Naive thymus-derived CD4-positive, alpha-beta T cell (primary cell): ENCODE measurements at regions not wholly inside any gene's neighbourhood (a gene's known extent, or its start where the extent isn't known, plus 50 kb on each side); places are given as distances from the start of the nearest gene placed in this dataset.
A peak's percentile ranks its signal among the peaks of the same experiment; 100 is the strongest.
"Not testable (repeated sequence)": the region's sequence is repeated elsewhere in the genome, so short reads cannot be mapped to it uniquely, and the experiment has no call there.

Experiments used
- ATAC-seq: fragments of 150-1000 bp; cut with Tn5 transposase; 2 replicates; pipeline ENCODE4 v1.10.0; 2021; ENCODE audit warnings: mild to moderate bottlenecking, moderate library complexity
- CTCF ChIA-PET: fragments of 350-600 bp; sonication (Branson Sonifier 250); formaldehyde crosslinking; loops from one replicate; lab custom pipeline; 2021; ENCODE audit warnings: antibody characterized with exemption; lab: Charles Lee
- POLR2A ChIA-PET: fragments of 350-600 bp; sonication (Branson Sonifier 250); formaldehyde crosslinking; loops from one replicate; lab custom pipeline; 2021; ENCODE audit warnings: antibody characterized with exemption, inconsistent platforms; lab: Charles Lee
- DNase-seq, 9 donors: peaks; one replicate each; pipeline versions ENCODE4 v3.0.0 to v3.0.0-alpha.2; 2020 to 2022; ENCODE audit warnings: mixed read lengths in 1 of 9
- H3K27ac ChIP-seq: one replicate; pipeline ENCODE4 v1.7.0; 2013; ENCODE audit warnings: mild to moderate bottlenecking, low read depth, low read length, moderate library complexity
- H3K27me3 ChIP-seq, 2 donors: one replicate each; pipeline ENCODE4 v1.7.0; 2013; ENCODE audit warnings: low read length in 2 of 2, mild to moderate bottlenecking in 2 of 2, moderate library complexity in 2 of 2; ENCODE audit not compliant: control insufficient read depth in 2 of 2, insufficient read depth in 2 of 2
- H3K36me3 ChIP-seq, 3 experiments: 1 replicate in 2 of 3; 2 replicates in 1 of 3; pipeline ENCODE4 v1.7.0; 2013; ENCODE audit warnings: low read length in 3 of 3, mild to moderate bottlenecking in 3 of 3, moderate library complexity in 1 of 3; ENCODE audit not compliant: insufficient read depth in 3 of 3, control insufficient read depth in 2 of 3
- H3K4me1 ChIP-seq, 2 donors: one replicate each; pipeline ENCODE4 v1.7.0; 2013; ENCODE audit warnings: low read length in 2 of 2, mild to moderate bottlenecking in 2 of 2, moderate library complexity in 1 of 2; ENCODE audit not compliant: control insufficient read depth in 2 of 2, insufficient read depth in 2 of 2
- H3K4me3 ChIP-seq: 2 replicates; pipeline ENCODE4 v1.7.0; 2013; ENCODE audit warnings: mild to moderate bottlenecking, low read length
- H3K9me3 ChIP-seq, 3 experiments: 1 replicate in 2 of 3; 2 replicates in 1 of 3; pipeline ENCODE4 v1.7.0; 2013; ENCODE audit warnings: low read length in 3 of 3; ENCODE audit not compliant: control insufficient read depth in 2 of 3
- H3K27ac Mint-ChIP-seq, 9 donors: one replicate each; pipeline ENCODE4 v1.8.0; 2020 to 2022; ENCODE audit warnings: mixed read lengths in 9 of 9, mild to moderate bottlenecking in 8 of 9, moderate library complexity in 5 of 9, inconsistent platforms in 2 of 9
- H3K27me3 Mint-ChIP-seq, 5 donors: one replicate each; pipeline ENCODE4 v1.8.0; 2021 to 2022; ENCODE audit warnings: mixed read lengths in 5 of 5, mild to moderate bottlenecking in 1 of 5
- H3K36me3 Mint-ChIP-seq, 5 donors: one replicate each; pipeline ENCODE4 v1.8.0; 2020 to 2022; ENCODE audit warnings: mixed read lengths in 5 of 5, mild to moderate bottlenecking in 3 of 5, inconsistent platforms in 1 of 5
- H3K4me1 Mint-ChIP-seq, 7 donors: one replicate each; pipeline ENCODE4 v1.8.0; 2020 to 2022; ENCODE audit warnings: mixed read lengths in 7 of 7, mild to moderate bottlenecking in 3 of 7, inconsistent platforms in 1 of 7
- H3K4me3 Mint-ChIP-seq, 10 donors: one replicate each; pipeline ENCODE4 v1.8.0; 2020 to 2022; ENCODE audit warnings: mild to moderate bottlenecking in 10 of 10, mixed read lengths in 10 of 10, moderate library complexity in 6 of 10, inconsistent platforms in 2 of 10
- H3K9me3 Mint-ChIP-seq, 11 donors: one replicate each; pipeline ENCODE4 v1.8.0; 2020 to 2022; ENCODE audit warnings: mixed read lengths in 11 of 11, mild to moderate bottlenecking in 4 of 11, inconsistent platforms in 1 of 11, moderate library complexity in 1 of 11
- intact Hi-C, 2 donors: fragments of 100-400 bp; cut with micrococcal nuclease; formaldehyde crosslinking; loops; one replicate each; pipeline ENCODE4 v1.15.1; 2023

DNA sequence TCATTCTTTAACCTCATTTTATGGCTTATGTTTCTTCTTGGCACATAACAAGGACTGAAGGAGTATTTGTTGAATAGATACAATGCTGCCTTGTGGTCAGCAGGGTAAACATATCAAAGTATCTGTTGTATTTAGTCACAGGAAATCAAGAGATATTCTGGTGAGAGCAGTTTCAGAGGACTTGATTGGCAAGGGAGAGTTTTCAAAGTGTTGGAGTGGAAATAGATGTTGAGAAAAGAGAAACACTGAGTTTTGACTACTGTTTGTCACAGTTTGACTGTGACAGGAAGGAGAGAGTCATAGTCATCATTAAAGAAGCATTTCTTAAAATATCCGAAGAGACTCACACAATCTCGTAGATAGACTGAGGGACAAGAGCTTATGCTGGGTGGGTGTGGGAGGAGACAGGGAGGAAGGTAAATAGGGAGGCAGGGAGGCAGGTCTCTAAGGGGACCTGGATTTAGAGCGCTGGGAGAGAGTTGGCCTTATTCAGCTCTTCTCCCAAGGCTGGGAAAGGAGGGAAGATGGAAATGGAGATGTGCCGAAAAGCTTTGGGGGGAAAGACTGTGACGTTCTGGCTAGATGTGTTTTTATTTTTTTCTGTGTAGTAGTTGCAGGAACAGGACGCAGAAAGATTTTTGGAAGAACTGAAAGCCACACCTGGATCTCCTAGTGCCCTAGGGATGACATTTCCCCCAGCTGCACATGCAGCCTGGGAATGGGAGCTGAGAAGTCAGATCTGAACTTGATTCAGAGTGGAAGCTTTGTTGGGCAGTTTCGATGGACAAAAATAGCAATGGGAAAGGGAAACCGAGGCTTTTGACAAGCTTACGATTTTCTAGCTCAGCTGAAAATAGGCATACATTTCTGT is 65.0 kb upstream of the IFNGR1 start:
- ChIA-PET CTCF (no interaction called here), POLR2A (no interaction called here)
- Histone ChIP-seq H3K4me1 (no peaks in the 10 kb centered on the region), H3K36me3 (no peaks in the 10 kb centered on the region), H3K27me3 (no peaks in the 10 kb centered on the region), H3K27ac (no peak overlapping the region), H3K9me3 (no peaks in the 10 kb centered on the region), H3K4me3 (no peak overlapping the region)
- Mint-ChIP-seq H3K36me3 (peaks cover 0 to 3% (median 0%) of the 10 kb centered on the region in 5 donors), H3K27me3 (peaks cover 8 to 40% (median 29%) of the 10 kb centered on the region in 5 donors), H3K4me1 (peaks cover 0 to 6% (median 0%) of the 10 kb centered on the region in 7 donors), H3K27ac (no peak overlapping the region), H3K4me3 (no peak overlapping the region), H3K9me3 (peaks cover 0 to 4% (median 0%) of the 10 kb centered on the region in 11 donors)
- intact Hi-C loops: no loop called here
- ATAC-seq: no peak
- DNase-seq: no peak

DNA sequence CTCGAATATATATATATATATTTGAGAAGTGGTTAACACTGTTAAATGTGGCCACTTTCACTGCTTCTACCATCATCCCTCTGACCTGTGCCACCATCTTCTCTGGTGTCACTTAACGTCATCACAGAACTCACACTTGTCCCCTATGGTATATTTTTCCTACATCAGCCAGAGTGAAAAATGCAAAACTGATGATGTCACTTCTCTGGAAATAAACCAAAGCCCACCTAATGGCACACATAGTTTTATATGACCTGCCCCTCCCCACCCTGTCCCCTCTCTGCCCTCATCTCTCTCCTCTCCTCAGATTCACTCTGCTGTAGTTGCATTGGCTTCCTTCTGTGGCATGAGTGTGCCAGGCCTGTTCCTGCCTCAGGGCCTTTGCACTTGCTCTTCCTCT is 63.9 kb upstream of the IFNGR1 start:
- Mint-ChIP-seq H3K4me1 (peaks cover 0 to 6% (median 0%) of the 10 kb centered on the region in 7 donors), H3K27me3 (peaks cover 5 to 42% (median 28%) of the 10 kb centered on the region in 5 donors), H3K36me3 (peaks cover 0 to 3% (median 0%) of the 10 kb centered on the region in 5 donors), H3K9me3 (peaks cover 0 to 4% (median 0%) of the 10 kb centered on the region in 11 donors), H3K27ac (no peak overlapping the region), H3K4me3 (no peak overlapping the region)
- ChIA-PET CTCF (no interaction called here), POLR2A (no interaction called here)
- no peaks in the 10 kb centered on the region for H3K9me3 ChIP-seq
- H3K27ac ChIP-seq: no peak overlapping the region
- intact Hi-C loops: no loop called here
- H3K27me3 ChIP-seq: no peaks in the 10 kb centered on the region
- DNase-seq (no peak), ATAC-seq (no peak)
- no peaks in the 10 kb centered on the region for H3K36me3 ChIP-seq
- no peaks in the 10 kb centered on the region for H3K4me1 ChIP-seq
- H3K4me3 ChIP-seq: no peak overlapping the region

DNA sequence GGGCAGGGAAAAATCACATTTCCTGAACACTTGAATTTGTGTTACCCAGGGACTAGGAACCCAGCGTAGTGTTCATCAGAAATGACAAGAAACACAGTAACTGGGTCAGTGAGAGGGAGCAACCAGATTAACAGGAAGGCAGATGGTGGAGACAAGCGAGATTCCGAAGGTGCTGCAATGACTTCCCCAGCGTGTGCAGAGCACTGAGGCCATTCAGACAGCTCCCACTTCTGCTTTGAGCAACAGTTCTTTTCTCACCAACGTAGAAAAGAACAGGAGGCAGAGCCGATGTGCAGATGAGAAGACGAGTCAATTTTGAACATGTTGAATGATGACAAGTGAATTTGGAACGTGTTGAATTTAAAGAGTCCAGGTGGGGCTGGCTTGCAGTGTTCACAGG is 63.1 kb upstream of the IFNGR1 start:
- Histone ChIP-seq H3K4me3 (no peak overlapping the region), H3K4me1 (no peaks in the 10 kb centered on the region), H3K27ac (no peak overlapping the region), H3K9me3 (no peaks in the 10 kb centered on the region), H3K27me3 (no peaks in the 10 kb centered on the region), H3K36me3 (no peaks in the 10 kb centered on the region)
- peaks cover 0 to 6% (median 0%) of the 10 kb centered on the region in 7 donors for H3K4me1 Mint-ChIP-seq
- H3K36me3 Mint-ChIP-seq: peaks cover 0 to 1% (median 0%) of the 10 kb centered on the region in 5 donors
- ChIA-PET CTCF (no interaction called here), POLR2A (no interaction called here)
- DNase-seq (no peak), ATAC-seq (peak; percentile 59)
- H3K9me3 Mint-ChIP-seq: peaks cover 0 to 2% (median 0%) of the 10 kb centered on the region in 11 donors
- intact Hi-C loops: no loop called here
- peaks cover 5 to 47% (median 28%) of the 10 kb centered on the region in 5 donors for H3K27me3 Mint-ChIP-seq
- H3K4me3 Mint-ChIP-seq: no peak overlapping the region
- H3K27ac Mint-ChIP-seq: peak overlapping the region in 1 of 9 donors; percentile 10

DNA sequence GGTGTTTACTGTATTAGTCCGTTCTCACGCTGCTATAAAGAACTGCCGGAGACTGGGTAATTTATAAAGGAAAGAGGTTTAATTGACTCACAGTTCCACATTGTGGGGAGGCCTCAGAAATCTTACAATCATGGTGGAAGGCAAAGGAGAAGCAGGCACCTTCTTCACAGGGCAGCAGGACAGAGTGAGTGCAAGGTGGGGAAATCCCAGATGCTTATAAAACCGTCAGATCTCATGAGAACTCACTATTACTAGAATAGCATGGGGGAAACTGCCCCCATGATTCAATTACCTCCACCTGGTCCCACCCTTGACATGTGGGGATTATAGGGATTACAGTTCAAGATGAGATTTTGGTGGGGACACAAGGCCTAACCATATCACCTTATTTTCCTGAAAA is 60.1 kb upstream of the IFNGR1 start:
- H3K4me3 ChIP-seq, POLR2A ChIA-PET, DNase-seq, H3K27ac ChIP-seq, H3K27ac Mint-ChIP-seq, H3K36me3 Mint-ChIP-seq, ATAC-seq, H3K4me1 Mint-ChIP-seq, H3K9me3 ChIP-seq, H3K4me3 Mint-ChIP-seq, H3K27me3 ChIP-seq, CTCF ChIA-PET, H3K4me1 ChIP-seq, H3K9me3 Mint-ChIP-seq, H3K36me3 ChIP-seq: not testable (repeated sequence)
- H3K27me3 Mint-ChIP-seq: peaks cover 5 to 56% (median 26%) of the 10 kb centered on the region in 5 donors
- intact Hi-C loops: loop anchor here in 1 of 2 donors (10.0 kb wide), 2 partner anchors 216 to 726 kb away; partner anchors contain the start of gene OLIG3

DNA sequence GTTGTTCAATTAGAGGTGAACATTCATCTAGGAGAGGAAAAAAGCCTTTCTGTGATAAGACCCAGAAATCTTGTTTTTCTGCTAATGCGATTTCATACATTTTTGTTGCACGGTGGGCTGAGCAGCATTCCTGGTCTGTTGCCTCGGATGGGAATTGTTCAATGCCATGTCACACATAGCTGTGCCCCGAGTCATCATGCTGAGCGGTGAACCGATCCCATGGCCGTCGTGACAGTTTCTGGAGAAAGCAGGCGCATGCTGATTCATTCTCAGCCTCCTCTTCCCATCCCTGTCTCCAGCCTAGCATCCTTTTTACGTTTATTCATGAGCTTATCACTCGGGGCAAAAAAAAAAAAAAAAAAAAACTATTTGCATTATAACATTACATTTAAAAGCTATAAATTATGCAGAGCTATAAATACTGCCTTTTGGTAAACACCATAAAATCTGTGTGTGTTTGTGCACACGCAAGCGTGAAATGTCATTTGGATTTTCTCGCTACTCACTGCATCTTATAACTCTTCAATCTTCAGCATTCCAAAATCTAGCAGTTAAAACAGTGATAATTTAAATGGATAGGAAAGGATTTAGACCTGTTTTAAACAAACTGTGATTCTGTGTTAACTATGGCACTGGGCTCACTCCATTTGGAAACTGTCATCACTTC is 58.9 kb upstream of the IFNGR1 start:
- Mint-ChIP-seq H3K9me3 (no peaks in the 10 kb centered on the region), H3K27me3 (peaks cover 5 to 53% (median 16%) of the 10 kb centered on the region in 5 donors), H3K4me3 (no peak overlapping the region), H3K36me3 (no peaks in the 10 kb centered on the region), H3K4me1 (peaks cover 0 to 2% (median 0%) of the 10 kb centered on the region in 7 donors), H3K27ac (no peak overlapping the region)
- CTCF ChIA-PET: interaction anchor here (0.6 kb wide), 3 partner anchors 20 to 1724 kb away, joined by 3 to 4 read pairs (median 3); no protein-coding TSS in a partner anchor
- no peak overlapping the region for H3K27ac ChIP-seq
- no peaks in the 10 kb centered on the region for H3K9me3 ChIP-seq
- no peaks in the 10 kb centered on the region for H3K27me3 ChIP-seq
- intact Hi-C loops: loop anchor here in 1 of 2 donors (10.0 kb wide), 2 partner anchors 217 to 727 kb away; partner anchors contain the start of gene OLIG3
- POLR2A ChIA-PET: no interaction called here
- H3K36me3 ChIP-seq: no peaks in the 10 kb centered on the region
- ATAC-seq (no peak), DNase-seq (no peak)
- H3K4me3 ChIP-seq: no peak overlapping the region
- H3K4me1 ChIP-seq: no peaks in the 10 kb centered on the region

DNA sequence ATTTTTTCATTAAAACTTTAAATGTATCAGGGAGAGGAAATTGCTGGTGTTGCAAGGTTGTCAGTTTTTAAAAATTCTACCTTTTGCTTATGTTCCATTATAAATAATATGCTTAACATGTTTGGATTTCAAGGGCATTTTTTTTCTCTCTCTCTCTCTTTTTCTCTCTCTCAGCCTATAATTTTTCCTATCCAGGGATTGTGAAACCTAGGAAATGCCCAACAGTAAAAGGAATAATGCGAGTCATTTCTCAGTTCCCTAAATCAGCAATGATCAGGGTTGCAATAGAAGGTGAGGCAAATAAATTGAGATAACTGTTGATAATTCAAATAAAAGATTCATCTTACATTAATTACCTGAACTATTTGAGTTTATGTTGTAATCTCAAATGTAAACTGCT is 53.2 kb upstream of the IFNGR1 start:
- CTCF ChIA-PET: interaction anchor here (1.0 to 1.4 kb wide), 5 partner anchors 12 to 369 kb away, joined by 3 to 6 read pairs (median 4); no protein-coding TSS in a partner anchor
- ATAC-seq: no peak

More for the DNA sequence above, 53.2 kb upstream of the IFNGR1 start:
- Mint-ChIP-seq H3K27me3 (peaks cover 0 to 40% (median 6%) of the 10 kb centered on the region in 5 donors), H3K4me1 (peaks cover 0 to 7% (median 0%) of the 10 kb centered on the region in 7 donors), H3K27ac (no peak overlapping the region), H3K4me3 (no peak overlapping the region), H3K9me3 (no peaks in the 10 kb centered on the region), H3K36me3 (no peaks in the 10 kb centered on the region)
- Histone ChIP-seq H3K27ac (no peak overlapping the region), H3K9me3 (no peaks in the 10 kb centered on the region), H3K4me3 (no peak overlapping the region), H3K36me3 (no peaks in the 10 kb centered on the region), H3K27me3 (no peaks in the 10 kb centered on the region), H3K4me1 (peaks cover 0 to 16% of the 10 kb centered on the region in 2 donors)
- POLR2A ChIA-PET: no interaction called here
- no peak for DNase-seq
- intact Hi-C loops: loop anchor here (5.0 to 10.0 kb wide), 5 partner anchors 135 to 835 kb away; partner anchors contain the start of genes OLIG3 (in 1 of the 2) and PERP (in 1 of the 2)
